ENCODE measurements at regions not wholly inside any gene's neighbourhood (a gene's known extent, or its start where the extent isn't known, plus 50 kb on each side); places are given as distances from the start of the nearest gene placed in this dataset.
A peak's percentile ranks its signal among the peaks of the same experiment; 100 is the strongest.
"Not testable (repeated sequence)": the region's sequence is repeated elsewhere in the genome, so short reads cannot be mapped to it uniquely, and the experiment has no call there.

DNA sequence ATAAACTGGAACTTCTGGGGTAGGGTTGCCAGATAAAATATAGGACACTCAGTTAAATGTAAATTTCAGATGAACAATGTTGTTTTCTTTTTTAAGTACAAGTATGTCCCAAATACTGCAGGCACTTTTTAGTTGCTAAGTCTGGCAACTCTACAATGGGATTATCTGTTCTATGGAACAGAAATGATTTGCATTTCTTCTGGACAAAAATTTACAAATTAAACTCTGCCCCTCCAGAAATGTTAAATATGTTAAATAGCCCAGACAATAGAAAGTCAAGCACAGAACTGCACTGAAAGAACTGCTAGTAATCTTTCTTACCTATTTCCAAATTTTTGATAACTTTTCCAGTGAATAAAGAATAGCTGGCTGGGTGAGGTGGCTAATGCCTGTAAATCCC is 140.1 kb upstream of the DDX53 start:
- Mint-ChIP-seq H3K27ac (no peak overlapping the region), H3K36me3 (ENCODE audit: low read depth) (no peaks in the 10 kb centered on the region), H3K27me3 (ENCODE audit: insufficient read depth) (no peaks in the 10 kb centered on the region), H3K4me1 (ENCODE audit: low read depth) (no peaks in the 10 kb centered on the region), H3K9me3 (no peaks in the 10 kb centered on the region), H3K4me3 (no peak overlapping the region)
- no peak for DNase-seq
- TF ChIP-seq, protein P1, sequence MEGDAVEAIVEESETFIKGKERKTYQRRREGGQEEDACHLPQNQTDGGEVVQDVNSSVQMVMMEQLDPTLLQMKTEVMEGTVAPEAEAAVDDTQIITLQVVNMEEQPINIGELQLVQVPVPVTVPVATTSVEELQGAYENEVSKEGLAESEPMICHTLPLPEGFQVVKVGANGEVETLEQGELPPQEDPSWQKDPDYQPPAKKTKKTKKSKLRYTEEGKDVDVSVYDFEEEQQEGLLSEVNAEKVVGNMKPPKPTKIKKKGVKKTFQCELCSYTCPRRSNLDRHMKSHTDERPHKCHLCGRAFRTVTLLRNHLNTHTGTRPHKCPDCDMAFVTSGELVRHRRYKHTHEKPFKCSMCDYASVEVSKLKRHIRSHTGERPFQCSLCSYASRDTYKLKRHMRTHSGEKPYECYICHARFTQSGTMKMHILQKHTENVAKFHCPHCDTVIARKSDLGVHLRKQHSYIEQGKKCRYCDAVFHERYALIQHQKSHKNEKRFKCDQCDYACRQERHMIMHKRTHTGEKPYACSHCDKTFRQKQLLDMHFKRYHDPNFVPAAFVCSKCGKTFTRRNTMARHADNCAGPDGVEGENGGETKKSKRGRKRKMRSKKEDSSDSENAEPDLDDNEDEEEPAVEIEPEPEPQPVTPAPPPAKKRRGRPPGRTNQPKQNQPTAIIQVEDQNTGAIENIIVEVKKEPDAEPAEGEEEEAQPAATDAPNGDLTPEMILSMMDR (IDR thresholded peaks at IDR 0.05) = no peak

DNA sequence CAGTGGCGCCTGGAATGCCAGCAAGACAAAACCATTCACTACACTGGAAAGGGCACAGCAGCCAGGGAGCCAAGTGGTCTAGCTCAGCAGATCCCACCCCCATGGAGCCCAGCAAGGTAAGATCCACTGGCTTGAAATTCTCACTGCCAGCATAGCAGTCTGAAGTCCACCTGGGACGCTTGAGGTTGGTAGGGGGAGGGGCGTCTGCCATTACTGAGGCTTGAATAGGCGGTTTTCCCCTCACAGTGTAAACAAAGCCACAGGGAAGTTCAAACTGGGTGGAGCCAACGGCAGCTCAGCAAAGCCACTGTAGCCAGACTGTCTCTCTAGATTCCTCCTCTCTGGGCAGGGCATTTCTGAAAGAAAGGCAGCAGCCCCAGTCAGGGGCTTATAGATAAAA is 133.0 kb upstream of the DDX53 start:
- not testable (repeated sequence) for H3K4me1 Mint-ChIP-seq (ENCODE audit: low read depth)

DNA sequence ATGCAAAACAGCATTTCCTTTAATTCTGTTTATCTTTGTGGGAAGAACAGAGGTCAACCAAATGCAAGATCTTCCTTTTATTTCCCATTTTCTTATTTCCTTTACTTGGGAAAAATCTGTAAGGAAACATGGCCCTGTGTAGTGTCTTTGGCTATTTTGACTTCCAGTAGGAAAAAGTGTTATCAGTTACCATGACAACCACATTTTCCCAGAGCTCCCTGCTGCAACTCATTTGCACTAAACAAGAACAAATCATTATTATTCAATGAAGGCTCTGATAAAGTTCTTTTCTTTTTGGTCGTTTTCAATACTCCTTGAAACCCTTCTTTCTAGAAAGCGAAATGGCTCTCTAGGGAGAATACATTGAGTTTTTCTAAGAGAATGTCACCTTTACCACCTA is 117.2 kb upstream of the DDX53 start:
- DNase-seq = no peak
- no peak overlapping the region for H3K27ac Mint-ChIP-seq
- no peaks in the 10 kb centered on the region; the same call in none of the 2 replicates for H3K27me3 Mint-ChIP-seq (ENCODE audit: insufficient read depth)
- TF ChIP-seq, protein P1 (IDR thresholded peaks at IDR 0.05) = no peak
- no peaks in the 10 kb centered on the region; the same call in 1 of the 2 replicates for H3K4me1 Mint-ChIP-seq (ENCODE audit: low read depth)
- H3K9me3 Mint-ChIP-seq = no peaks in the 10 kb centered on the region
- no peak overlapping the region for H3K4me3 Mint-ChIP-seq
- no peaks in the 10 kb centered on the region for H3K36me3 Mint-ChIP-seq (ENCODE audit: low read depth)

More for the DNA sequence above, 133.0 kb upstream of the DDX53 start:
- not testable (repeated sequence) for H3K27ac Mint-ChIP-seq; H3K4me3 Mint-ChIP-seq; DNase-seq; H3K36me3 Mint-ChIP-seq (ENCODE audit: low read depth); H3K27me3 Mint-ChIP-seq (ENCODE audit: insufficient read depth)
- peaks cover 40% of the 10 kb centered on the region for H3K9me3 Mint-ChIP-seq

DNA sequence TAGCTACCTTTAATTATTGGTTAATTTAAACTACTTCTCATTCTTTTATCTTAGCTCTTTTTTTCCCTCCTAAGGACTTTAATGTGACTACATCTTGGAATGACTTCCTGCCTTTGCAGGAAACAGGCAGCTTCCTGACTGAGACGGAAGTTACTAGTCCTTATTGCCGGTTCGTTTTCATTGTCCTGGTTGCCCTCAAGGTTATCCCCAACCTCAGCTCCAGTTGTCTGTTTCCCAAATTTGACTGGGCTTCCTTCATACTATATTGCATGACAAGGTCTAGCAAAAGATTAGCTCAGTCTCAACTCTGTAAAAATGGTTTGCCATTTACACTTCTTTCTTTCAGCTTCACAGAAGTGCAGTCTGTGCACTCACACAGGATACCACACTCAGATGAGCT is 109.9 kb upstream of the DDX53 start:
- Mint-ChIP-seq H3K27me3 (ENCODE audit: insufficient read depth) (no peaks in the 10 kb centered on the region; the same call in 1 of the 2 replicates), H3K36me3 (ENCODE audit: low read depth) (no peaks in the 10 kb centered on the region), H3K4me1 (ENCODE audit: low read depth) (peaks cover 6% of the 10 kb centered on the region; the same call in 1 of the 2 replicates), H3K27ac (no peak overlapping the region), H3K9me3 (no peaks in the 10 kb centered on the region), H3K4me3 (no peak overlapping the region)
- DNase-seq = no peak
- TF ChIP-seq, protein P1 (IDR thresholded peaks at IDR 0.05) = no peak

DNA sequence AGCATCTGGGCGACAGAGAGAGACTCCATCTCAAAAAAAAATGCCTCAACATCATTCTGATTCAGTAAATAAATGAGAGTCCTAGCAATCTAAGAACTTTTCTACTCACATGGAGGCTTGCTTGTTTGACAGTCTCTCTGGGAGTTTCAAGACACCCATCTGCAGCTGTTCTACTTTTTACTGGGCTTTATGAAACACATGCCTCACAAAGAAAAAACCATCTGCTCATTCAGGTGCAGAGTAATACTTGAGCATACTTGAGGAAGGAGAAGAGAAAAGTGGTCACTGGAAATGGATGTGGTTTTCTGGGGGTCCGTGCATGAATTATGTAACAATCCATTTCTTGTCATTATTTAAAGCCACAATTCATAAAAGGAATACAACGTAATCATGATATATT is 87.1 kb upstream of the DDX53 start:
- H3K4me3 Mint-ChIP-seq = no peak overlapping the region
- H3K9me3 Mint-ChIP-seq = no peaks in the 10 kb centered on the region
- no peaks in the 10 kb centered on the region for H3K36me3 Mint-ChIP-seq (ENCODE audit: low read depth)
- no peaks in the 10 kb centered on the region for H3K4me1 Mint-ChIP-seq (ENCODE audit: low read depth)
- TF ChIP-seq, protein P1 (IDR thresholded peaks at IDR 0.05) = no peak
- H3K27ac Mint-ChIP-seq = no peak overlapping the region
- H3K27me3 Mint-ChIP-seq (ENCODE audit: insufficient read depth) = peaks cover 1% of the 10 kb centered on the region; the same call in 1 of the 2 replicates
- no peak for DNase-seq

DNA sequence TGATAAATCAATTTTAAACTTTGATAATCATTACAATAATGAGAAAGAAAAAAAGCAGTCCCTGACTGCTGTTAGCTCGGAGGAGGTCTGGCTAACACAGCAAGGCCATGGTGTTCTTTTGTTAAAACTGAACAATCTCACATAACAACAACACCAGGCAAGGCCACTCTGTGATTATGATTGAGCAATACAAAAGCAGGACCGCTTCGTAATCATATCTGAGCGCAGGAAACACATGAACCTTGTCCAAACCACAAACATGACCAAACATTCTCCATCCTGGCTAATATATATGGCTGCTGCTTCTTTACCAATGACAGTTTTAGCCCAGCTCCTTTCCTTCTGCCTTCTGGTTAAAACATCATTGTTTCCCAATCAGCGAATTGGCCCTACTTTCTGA is 76.8 kb upstream of the DDX53 start:
- TF ChIP-seq, protein P1 (IDR thresholded peaks at IDR 0.05) = no peak
- peak; percentile 38 for DNase-seq
- H3K27me3 Mint-ChIP-seq (ENCODE audit: insufficient read depth) = peaks cover 2% of the 10 kb centered on the region; the same call in 1 of the 2 replicates

More for the DNA sequence above, 76.8 kb upstream of the DDX53 start:
- Mint-ChIP-seq H3K9me3 (no peaks in the 10 kb centered on the region), H3K4me1 (ENCODE audit: low read depth) (peaks cover 11% of the 10 kb centered on the region), H3K36me3 (ENCODE audit: low read depth) (no peaks in the 10 kb centered on the region), H3K4me3 (no peak overlapping the region), H3K27ac (no peak overlapping the region)
